Adrenal gland (tissue), 9 donors: ENCODE measurements at regions not wholly inside any gene's neighbourhood (a gene's known extent, or its start where the extent isn't known, plus 50 kb on each side); places are given as distances from the start of the nearest gene placed in this dataset.
"Not testable (repeated sequence)": the region's sequence is repeated elsewhere in the genome, so short reads cannot be mapped to it uniquely, and the experiment has no call there.

Experiments
- DNase-seq, 7 donors: peaks; one replicate each; pipeline ENCODE4 v3.0.0-alpha.2; 2019 to 2020
- H3K27ac ChIP-seq, 5 donors: fragments of 200-600 bp; sonication (generic) in 4 of 5; 1 replicate in 3 of 5; 2 replicates in 2 of 5; pipeline versions ENCODE4 v1.5.1 to v1.8.0; 2016 to 2020; ENCODE audit warnings: mild to moderate bottlenecking in 1 of 5
- H3K27me3 ChIP-seq: fragments of 200-600 bp; 2 replicates; pipeline ENCODE4 v1.8.0; 2021
- H3K36me3 ChIP-seq, 2 donors: fragments of 200-600 bp; replicated peaks in 1 of 2; 1 replicate in 1 of 2; 2 replicates in 1 of 2; pipeline versions ENCODE4 v1.5.1 to v1.8.0; 2018 to 2022
- H3K4me1 ChIP-seq, 2 donors: fragments of 200-600 bp; replicated peaks in 1 of 2; 1 replicate in 1 of 2; 2 replicates in 1 of 2; pipeline versions ENCODE4 v1.5.1 to v1.8.0; 2018 to 2021
- H3K4me3 ChIP-seq, 4 donors: fragments of 200-600 bp; sonication (generic) in 3 of 4; one replicate each; pipeline ENCODE4 v1.5.1; 2016 to 2018
- H3K9me3 ChIP-seq, 3 donors: fragments of 200-600 bp; sonication (generic) in 1 of 3; replicated peaks in 1 of 3; 1 replicate in 2 of 3; 2 replicates in 1 of 3; pipeline versions ENCODE4 v1.5.1 to v1.8.0; 2016 to 2021
- CTCF ChIP-seq, 6 experiments: fragments of 450-650 bp in 4 of 6; fragments of 200-600 bp in 2 of 6; sonication (generic) in 1 of 6; IDR thresholded peaks; 1 replicate in 5 of 6; 2 replicates in 1 of 6; pipeline versions ENCODE4 v1.5.1 to v1.8.0; 2016 to 2021; ENCODE audit warnings: antibody characterized with exemption in 6 of 6, mild to moderate bottlenecking in 2 of 6, moderate library complexity in 1 of 6
- POLR2A ChIP-seq, 2 donors: fragments of 450-650 bp; IDR thresholded peaks; one replicate each; pipeline ENCODE4 v1.6.1; 2017; ENCODE audit warnings: antibody characterized with exemption in 2 of 2, mild to moderate bottlenecking in 2 of 2, moderate library complexity in 1 of 2
- WGBS, 4 donors: extraction: QIAGEN DNeasy Blood & Tissue Kit in 2 of 4; methylation state at CpG; one replicate each; pipeline versions ENCODE4 v1.1.5 to v1.1.7; 2013 to 2017; 5-methylcytosine and 5-hydroxymethylcytosine counted together
- intact Hi-C, 2 donors: fragments of 100-400 bp; cut with DNase I; formaldehyde crosslinking; loops; one replicate each; pipeline versions ENCODE4 v1.14.1 to v1.15.0; 2022 to 2023
- donor health status: healthy with polysubstance abuse.
- donor health status: Bipolar disorder and iron deficiency.
- donor health status: DM: yes; HTN: yes; CAD: no.
- donor health status: DM: no; HTN: no; CAD: no.
- donor health status: DM: no; HTN: no; CAD: no.

GRCh38 chr2:48205137-48205798 is 109.2 kb upstream of the FOXN2 start:
- intact Hi-C loops: no loop called here
- no peaks in the 10 kb centered on the region for H3K9me3 ChIP-seq
- H3K4me3 ChIP-seq: no peak overlapping the region
- no peaks in the 10 kb centered on the region for H3K27me3 ChIP-seq
- TF ChIP-seq CTCF (IDR thresholded peaks at IDR 0.05) (peak in 1 of 6 experiments; percentile 21), POLR2A (IDR thresholded peaks at IDR 0.05) (no peak)
- H3K27ac ChIP-seq: no peak overlapping the region
- H3K4me1 ChIP-seq: no peaks in the 10 kb centered on the region
- WGBS, 4 donors: 77 to 82% (median 79%) methylated on average over 7 of the region's 7 CpGs
- DNase-seq: no peak
- no peaks in the 10 kb centered on the region for H3K36me3 ChIP-seq

- intact Hi-C loops, H3K4me1 ChIP-seq, H3K27ac ChIP-seq, H3K36me3 ChIP-seq, H3K9me3 ChIP-seq, DNase-seq, H3K4me3 ChIP-seq, H3K27me3 ChIP-seq: not testable (repeated sequence)
- 87 to 91% (median 90%) methylated on average over 11 to 13 of the region's 13 CpGs for WGBS, 4 donors
Observed at GRCh38 chr2:48206056-48206656, 108.3 kb upstream of the FOXN2 start.

- H3K36me3 ChIP-seq: no peaks in the 10 kb centered on the region
- no peaks in the 10 kb centered on the region for H3K27me3 ChIP-seq
- no peak for DNase-seq
- H3K9me3 ChIP-seq: no peaks in the 10 kb centered on the region
- no peak for TF ChIP-seq POLR2A (IDR thresholded peaks at IDR 0.05)
- no peak for TF ChIP-seq CTCF (IDR thresholded peaks at IDR 0.05)
- 75 to 85% (median 82%) methylated on average over 5 of the region's 5 CpGs for WGBS, 4 donors
- no peak overlapping the region for H3K27ac ChIP-seq
- H3K4me3 ChIP-seq: no peak overlapping the region
- no peaks in the 10 kb centered on the region for H3K4me1 ChIP-seq
- intact Hi-C loops: no loop called here
Observed at GRCh38 chr2:48207201-48207641, 107.3 kb upstream of the FOXN2 start.

GRCh38 chr2:48207851-48208250 is 106.6 kb upstream of the FOXN2 start:
- H3K27ac ChIP-seq: no peak overlapping the region
- whole genome bisulfite sequencing, 4 donors: 46 to 60% (median 52%) methylated on average over 3 of the region's 3 CpGs

More at GRCh38 chr2:48207851-48208250, 106.6 kb upstream of the FOXN2 start:
- no peaks in the 10 kb centered on the region for H3K36me3 ChIP-seq
- no peak for DNase-seq
- H3K9me3 ChIP-seq: no peaks in the 10 kb centered on the region
- H3K4me1 ChIP-seq: no peaks in the 10 kb centered on the region
- no peaks in the 10 kb centered on the region for H3K27me3 ChIP-seq
- H3K4me3 ChIP-seq: no peak overlapping the region
- TF ChIP-seq POLR2A (IDR thresholded peaks at IDR 0.05) (no peak), CTCF (IDR thresholded peaks at IDR 0.05) (no peak)
- intact Hi-C loops: no loop called here
